Stimulated activated CD4-positive, alpha-beta T cell treated with anti-CD3 and anti-CD28 coated beads, Interleukin-2, amount 100 ng/mL, for 4 hours (primary cell): ENCODE measurements at regions not wholly inside any gene's neighbourhood (a gene's known extent, or its start where the extent isn't known, plus 50 kb on each side); places are given as distances from the start of the nearest gene placed in this dataset.
"Not testable (repeated sequence)": the region's sequence is repeated elsewhere in the genome, so short reads cannot be mapped to it uniquely, and the experiment has no call there.

Experiments used
- DNase-seq: peaks from one replicate; pipeline ENCODE4 v3.0.0-alpha.2; 2020; ENCODE audit warnings: low read depth

DNA sequence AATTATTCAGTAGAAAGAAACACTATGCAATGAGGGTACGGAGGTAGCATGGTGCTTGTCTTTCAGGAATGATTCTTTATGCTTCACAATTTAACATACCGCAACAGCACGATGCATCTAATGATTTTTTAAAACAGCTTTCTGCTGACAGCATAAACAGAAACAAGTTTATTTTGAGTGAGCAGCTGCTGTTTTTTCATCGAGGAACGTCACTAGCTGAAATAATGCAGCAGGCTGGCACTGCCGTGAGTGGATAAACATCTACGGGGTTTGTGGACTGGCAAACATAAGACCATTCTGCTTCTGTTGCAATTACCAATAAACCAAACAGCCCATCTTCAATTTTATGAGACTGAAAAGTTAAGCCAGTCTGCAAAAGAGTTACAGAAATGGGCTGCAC lies 871.8 kb downstream of the RPS29 start:
- no peak for DNase-seq

DNA sequence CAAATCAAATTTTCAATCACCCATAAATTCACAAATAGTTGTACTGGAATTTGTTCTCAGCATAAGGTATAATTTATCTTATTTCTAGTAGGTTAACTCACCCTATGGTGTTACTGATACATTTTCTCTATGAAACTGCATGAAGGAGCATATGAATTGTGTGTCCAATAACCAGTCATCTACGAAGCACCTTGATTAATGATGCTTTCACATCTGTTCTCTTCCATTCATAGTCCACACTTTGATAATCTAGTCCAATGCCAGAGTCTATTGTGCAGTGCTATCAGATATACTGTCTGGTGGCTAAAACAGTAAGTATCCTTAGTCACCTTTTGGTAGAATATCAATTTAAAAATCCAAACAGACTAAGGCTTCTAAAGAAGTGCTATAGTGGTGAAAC lies 876.0 kb downstream of the RPS29 start:
- DNase-seq = no peak

GRCh38 chr14:48709277-48709785 lies 876.8 kb downstream of the RPS29 start:
- DNase-seq = no peak

DNA sequence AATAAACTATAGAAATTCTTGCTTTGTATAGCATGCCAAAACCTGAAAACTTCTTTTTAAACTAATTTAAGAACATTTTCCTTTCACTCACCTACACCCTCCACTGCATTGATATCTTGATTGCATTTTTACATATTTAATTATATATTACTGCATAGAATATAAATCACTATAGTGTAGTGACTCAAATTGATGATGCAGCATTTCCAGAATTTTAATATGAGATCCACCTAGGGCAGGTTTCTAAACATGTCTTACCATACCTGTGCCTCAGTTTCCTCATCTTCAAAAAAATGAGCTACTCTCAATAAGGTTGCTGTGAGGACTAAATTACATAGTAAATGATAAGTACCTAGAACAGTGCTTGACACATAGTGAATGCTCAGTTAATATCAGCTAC lies 881.5 kb downstream of the RPS29 start:
- DNase-seq = no peak

DNA sequence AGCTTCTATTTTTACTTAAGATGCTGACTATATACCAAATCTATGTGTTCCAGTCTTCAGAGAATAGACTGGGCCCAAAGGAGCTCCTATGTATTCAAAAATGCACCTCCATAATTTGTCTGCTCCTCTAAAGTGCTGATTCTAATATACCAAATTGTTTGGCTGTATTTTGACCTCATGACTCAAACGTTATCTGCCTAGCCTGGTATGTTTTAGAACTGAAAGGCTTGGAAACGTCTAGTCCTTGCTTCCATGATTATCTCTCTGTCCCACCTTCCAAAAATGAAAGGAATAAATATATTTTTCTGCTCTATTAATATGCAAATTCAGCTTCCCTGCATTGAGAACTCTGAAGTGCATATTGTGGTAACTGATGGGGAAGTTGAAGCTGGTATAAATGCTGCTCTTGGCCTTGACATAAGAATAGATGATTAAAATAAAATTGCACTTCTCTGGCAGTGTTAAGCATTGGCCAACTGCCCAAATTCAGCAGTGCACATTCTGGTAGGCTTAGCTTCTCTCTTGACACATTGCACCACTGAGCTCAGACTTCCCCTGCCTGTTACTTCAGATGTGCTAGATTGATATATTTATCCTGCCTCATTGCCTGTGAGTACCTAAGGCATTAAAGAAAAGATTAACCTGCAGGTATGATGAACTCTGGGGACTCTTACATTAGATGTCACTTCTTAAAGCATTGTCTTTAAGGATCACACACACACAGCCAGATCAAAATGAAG lies 882.3 kb downstream of the RPS29 start:
- DNase-seq = no peak

- not testable (repeated sequence) for DNase-seq
These were observed 888.8 kb downstream of the RPS29 start for GRCh38 chr14:48697362-48697761.

GRCh38 chr14:48693793-48694192 lies 892.4 kb downstream of the RPS29 start:
- no peak for DNase-seq

DNA sequence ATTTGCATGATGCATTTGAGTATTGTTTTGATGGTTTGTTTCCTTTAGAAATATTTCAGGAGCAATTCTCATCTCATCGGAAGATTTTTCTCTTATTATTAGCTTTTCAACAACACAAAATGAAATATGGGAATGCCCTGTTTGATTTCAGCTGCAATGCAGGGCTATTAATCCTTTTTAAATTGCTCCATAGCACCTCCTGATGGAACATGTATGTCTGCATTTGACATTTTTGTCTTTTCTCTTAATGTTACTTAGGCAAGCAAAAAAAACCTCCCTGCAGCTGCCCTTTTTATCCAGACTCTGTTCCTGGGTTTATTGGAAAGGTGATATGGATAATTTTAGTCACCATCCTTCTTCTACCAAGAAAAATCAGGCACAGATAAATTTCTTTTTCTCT lies 895.8 kb downstream of the RPS29 start:
- no peak for DNase-seq

DNA sequence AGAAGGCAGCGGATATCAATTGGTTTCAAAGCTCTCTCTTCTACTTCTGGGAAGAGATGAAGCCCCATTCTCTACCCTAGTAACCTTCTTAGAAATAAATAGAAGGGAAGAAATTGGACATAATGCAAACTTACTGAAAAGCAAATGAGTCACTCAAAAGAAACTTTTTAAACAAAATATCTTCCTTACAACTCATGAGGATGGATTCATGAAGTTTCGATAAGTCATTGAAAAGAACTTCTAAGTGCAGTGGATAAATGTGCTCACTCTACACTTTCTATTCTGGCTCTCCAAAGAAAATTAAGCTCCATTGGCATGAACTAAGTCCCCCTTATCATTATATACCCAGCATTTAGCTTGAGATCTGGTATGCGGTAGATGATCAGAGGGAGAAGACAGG lies 899.5 kb downstream of the RPS29 start:
- no peak for DNase-seq

DNA sequence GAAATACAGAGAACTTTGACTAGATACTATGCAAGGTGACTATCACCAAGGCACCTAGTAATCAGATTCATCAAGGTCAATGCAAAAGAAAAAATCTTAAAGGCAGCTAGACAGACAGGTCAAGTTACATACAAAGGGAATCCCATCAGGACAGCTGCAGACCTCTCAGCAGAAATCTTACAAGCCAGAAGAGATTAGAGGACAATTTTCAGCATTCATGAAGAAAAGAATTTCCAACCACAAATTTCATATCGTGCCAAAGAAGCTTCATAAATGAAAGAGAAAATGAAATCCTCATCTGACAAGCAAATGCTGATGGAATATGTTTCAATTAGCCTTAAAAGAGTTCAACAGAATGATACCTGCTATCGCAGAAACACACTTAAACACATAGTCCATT lies 913.7 kb downstream of the RPS29 start:
- no peak for DNase-seq

GRCh38 chr14:48670939-48671338 lies 915.2 kb downstream of the RPS29 start:
- DNase-seq = no peak

DNA sequence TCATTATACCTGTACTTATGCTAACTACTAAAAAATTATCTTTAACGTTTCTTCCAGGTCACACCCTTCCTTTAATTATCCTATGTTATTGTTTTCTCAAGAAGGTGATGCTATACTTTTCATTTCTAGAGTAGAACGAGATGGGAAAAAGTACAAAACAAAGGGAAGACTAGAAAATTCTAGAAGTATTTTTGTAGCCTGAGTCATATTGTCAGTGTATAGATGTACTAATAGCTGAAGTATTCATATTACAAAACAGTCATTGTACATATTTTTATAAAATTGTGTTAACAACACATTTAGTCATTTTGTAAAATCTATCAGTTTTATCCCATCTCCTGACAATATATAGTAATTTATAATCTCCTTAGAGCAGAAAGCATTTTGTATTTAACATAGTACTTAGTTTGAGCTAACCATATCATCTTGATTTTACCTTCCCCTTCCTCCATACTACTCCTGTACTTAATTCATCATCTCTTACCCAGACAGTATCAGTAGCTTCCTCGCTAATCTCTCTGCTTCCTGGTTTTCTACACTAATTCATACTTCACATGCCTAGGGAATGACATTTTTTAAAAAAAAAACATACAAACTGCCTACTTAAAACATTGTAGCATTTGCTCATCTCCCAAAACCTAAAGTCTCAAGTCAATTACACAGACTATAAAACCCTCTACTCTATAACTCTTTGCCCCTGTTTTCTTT lies 920.9 kb downstream of the RPS29 start:
- no peak for DNase-seq

DNA sequence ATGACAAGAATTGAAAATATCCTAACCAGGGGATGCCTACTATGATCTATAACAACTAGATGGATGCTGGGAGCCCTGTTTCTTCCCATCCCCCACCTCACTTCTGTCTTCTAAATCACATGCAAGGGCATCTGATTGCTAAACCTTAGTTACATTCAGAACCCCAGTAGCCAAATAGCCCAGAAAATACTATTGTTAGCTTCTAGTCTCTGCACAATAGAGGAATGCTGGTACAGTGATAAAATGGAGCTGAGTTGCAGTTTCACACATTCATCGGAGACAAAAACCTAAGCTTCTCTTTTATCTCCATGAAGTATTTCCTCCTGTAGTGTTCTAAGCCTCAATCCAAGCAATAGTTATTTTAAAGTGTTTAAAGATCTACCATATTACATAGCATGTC lies 942.9 kb downstream of the RPS29 start:
- DNase-seq = no peak

GRCh38 chr14:48628870-48629269 lies 953.5 kb upstream of the MDGA2 start:
- no peak for DNase-seq

- DNase-seq = no peak
These were observed 947.6 kb upstream of the MDGA2 start for GRCh38 chr14:48622980-48623379.

DNA sequence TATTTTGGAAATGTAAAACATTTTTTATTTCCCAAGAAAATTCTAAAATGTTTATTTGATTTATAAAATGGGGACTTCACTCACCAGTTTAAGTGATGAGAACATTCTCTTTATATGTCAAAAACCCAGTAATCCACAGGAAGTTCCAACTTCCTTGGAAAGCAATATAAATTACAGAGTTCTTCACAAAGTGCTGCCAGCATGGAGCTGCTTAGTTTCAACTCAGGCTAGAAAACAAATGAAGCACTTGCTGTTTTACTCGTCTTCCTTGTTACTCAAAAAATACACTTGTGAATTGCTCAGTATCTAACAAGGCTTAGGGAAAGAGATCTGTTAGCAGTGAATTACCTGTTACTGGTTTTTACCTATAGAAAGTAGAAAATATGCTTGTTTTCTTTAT lies 942.7 kb upstream of the MDGA2 start:
- no peak for DNase-seq

GRCh38 chr14:48616931-48617330 lies 941.5 kb upstream of the MDGA2 start:
- DNase-seq = no peak

DNA sequence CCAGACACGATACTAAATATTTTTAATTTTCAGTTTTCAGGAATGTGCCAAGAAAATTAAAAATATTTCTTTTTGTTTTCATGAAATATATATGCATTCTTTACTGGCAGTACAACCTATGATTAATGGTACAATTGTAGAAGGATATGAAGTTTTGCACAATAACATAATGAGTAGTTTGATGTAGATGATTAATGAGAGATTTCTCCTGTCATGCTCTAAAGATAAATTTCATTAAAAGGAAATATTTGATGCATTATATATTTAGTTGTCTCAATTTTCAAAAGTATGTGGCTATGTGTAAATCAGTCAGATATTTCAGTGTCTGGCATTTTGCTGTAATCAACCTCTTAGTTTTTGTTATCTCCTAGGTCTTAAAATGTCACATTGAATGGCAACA lies 940.2 kb upstream of the MDGA2 start:
- DNase-seq = no peak

- no peak for DNase-seq
These were observed 938.6 kb upstream of the MDGA2 start for GRCh38 chr14:48614003-48614402.

DNA sequence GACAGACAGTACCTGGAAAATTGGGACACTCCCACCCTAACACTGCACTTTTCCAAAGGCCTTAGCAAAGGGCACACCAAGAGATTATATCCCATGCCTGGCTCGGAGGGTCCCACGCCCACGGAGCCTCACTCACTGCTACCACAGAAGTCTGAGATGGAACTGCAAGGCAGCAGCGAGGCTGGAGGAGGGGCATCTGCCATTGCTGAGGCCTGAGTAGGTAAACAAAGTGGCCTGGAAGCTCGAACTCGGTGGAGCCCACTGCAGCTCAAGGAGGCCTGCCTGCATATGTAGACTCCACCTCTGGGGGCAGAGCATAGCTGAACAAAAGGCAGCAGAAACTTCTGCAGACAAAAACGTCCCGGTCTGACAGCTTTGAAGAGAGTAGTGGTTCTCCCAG lies 931.6 kb upstream of the MDGA2 start:
- DNase-seq = not testable (repeated sequence)

- no peak for DNase-seq
These were observed 923.1 kb upstream of the MDGA2 start for GRCh38 chr14:48598458-48598857.

DNA sequence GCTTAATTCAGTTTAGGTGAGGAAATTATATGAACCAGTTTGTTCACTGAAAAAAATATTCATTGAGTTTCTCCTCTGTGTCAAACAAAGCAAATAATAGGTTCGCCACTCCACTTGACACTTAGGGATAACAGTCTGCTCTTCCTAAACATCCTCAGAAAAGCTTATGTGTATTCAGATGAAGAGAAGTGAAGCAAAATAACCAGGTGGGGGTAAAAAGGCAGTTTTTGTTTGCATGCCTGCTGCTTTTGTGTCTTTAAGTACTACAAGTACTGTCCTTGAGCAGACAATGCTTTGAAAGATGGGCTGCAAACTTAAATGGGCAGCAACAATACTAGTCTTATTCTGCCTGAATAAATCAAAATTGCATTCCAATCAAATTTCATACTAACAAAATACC lies 910.7 kb upstream of the MDGA2 start:
- no peak for DNase-seq

- no peak for DNase-seq
These were observed 908.6 kb upstream of the MDGA2 start for GRCh38 chr14:48584031-48584430.

- DNase-seq = no peak
These were observed 907.5 kb upstream of the MDGA2 start for GRCh38 chr14:48582938-48583337.
